K562 (cell line): ENCODE measurements at regions not wholly inside any gene's neighbourhood (a gene's known extent, or its start where the extent isn't known, plus 50 kb on each side); places are given as distances from the start of the nearest gene placed in this dataset.

ENCODE experiments used
- ATAC-seq: fragments of 200-7000 bp; cut with Tn5 transposase; 3 replicates; pipeline ENCODE4 v1.9.1; 2020; ENCODE audit warnings: moderate library complexity
- BruUV-seq: library from RNA; stranded (reverse); fragments of 400-500 nt; replicated peaks from 2 replicates; lab custom pipeline; 2021; lab: Mats Ljungman, UMichigan
- CTCF ChIA-PET: fragments of 300-600 bp; formaldehyde crosslinking; extraction: SDS; loops from one replicate; lab custom pipeline; 2021; ENCODE audit warnings: low intra/inter-chr PET ratio; lab: Yijun Ruan, JAX
- POLR2A ChIA-PET: fragments of 300-600, 350-650 bp; sonication (Branson Sonifier 250); formaldehyde crosslinking; extraction: SDS; loops from one replicate; lab custom pipeline; 2021; ENCODE audit warnings: antibody characterized with exemption, inconsistent platforms; lab: Yijun Ruan, JAX
- DNase-seq, 4 experiments: peaks; one replicate each; pipeline versions ENCODE4 v3.0.0 to v3.0.0-alpha.2; 2011 to 2018; ENCODE audit warnings: low spot score in 3 of 4, mixed read lengths in 3 of 4; ENCODE audit errors: extremely low read depth in 1 of 4
- FAIRE-seq: peaks from 2 replicates; lab custom pipeline; 2011; peaks lifted over from hg19 to GRCh38; lab: Jason Lieb, UNC
- H2AFZ ChIP-seq: 2 replicates; pipeline ENCODE4 v1.6.0; 2011; ENCODE audit warnings: low read depth, low read length, control low read depth, inconsistent platforms
- H3K27ac ChIP-seq: fragments of 200-600 bp; 3 replicates; pipeline ENCODE4 v1.8.0; 2011; ENCODE audit warnings: low read depth, mild to moderate bottlenecking, control low read depth, inconsistent platforms, low read length, moderate library complexity, mixed read lengths; ENCODE audit errors: extremely low read depth
- H3K27me3 ChIP-seq, 2 experiments: fragments of 300-600 bp in 1 of 2; 2 replicates in 1 of 2; 3 replicates in 1 of 2; pipeline versions ENCODE4 v1.6.0 to v1.8.0; 2011; ENCODE audit warnings: inconsistent platforms in 2 of 2, low read length in 2 of 2, mild to moderate bottlenecking in 1 of 2, mixed read lengths in 1 of 2, moderate library complexity in 1 of 2; ENCODE audit not compliant: control insufficient read depth in 2 of 2, insufficient read depth in 2 of 2
- H3K36me3 ChIP-seq: fragments of 300-600 bp; 3 replicates; pipeline ENCODE4 v1.8.0; 2011; ENCODE audit warnings: mild to moderate bottlenecking, low read length, inconsistent platforms; ENCODE audit not compliant: control insufficient read depth, insufficient read depth
- H3K4me1 ChIP-seq, 2 experiments: fragments of 200-600 bp in 1 of 2; replicated peaks in 1 of 2; 2 replicates in 1 of 2; 3 replicates in 1 of 2; pipeline versions ENCODE4 v1.5.1 to v1.8.0; 2011; ENCODE audit warnings: inconsistent platforms in 2 of 2, low read length in 2 of 2, mild to moderate bottlenecking in 1 of 2, mixed read lengths in 1 of 2, moderate library complexity in 1 of 2; ENCODE audit not compliant: control insufficient read depth in 2 of 2, insufficient read depth in 2 of 2
- H3K4me2 ChIP-seq: 2 replicates; pipeline ENCODE4 v1.6.1; 2011; ENCODE audit warnings: low read length, control low read depth, inconsistent platforms, mixed read lengths; ENCODE audit not compliant: insufficient read depth
- H3K4me3 ChIP-seq: fragments of 200-600 bp; sonication (generic), shearing (Covaris generic); 2 replicates; pipeline ENCODE4 v1.5.1; 2016; ENCODE audit warnings: control low read depth, inconsistent platforms
- H3K79me2 ChIP-seq: fragments of 200-600 bp; 3 replicates; pipeline ENCODE4 v1.8.0; 2011; ENCODE audit warnings: low read length, inconsistent platforms; ENCODE audit not compliant: control insufficient read depth, insufficient read depth
- H3K9ac ChIP-seq, 2 experiments: 2 replicates each; pipeline versions ENCODE4 v1.6.0 to v1.6.1; 2011; ENCODE audit warnings: low read depth in 2 of 2, low read length in 2 of 2, control low read depth in 1 of 2, inconsistent platforms in 1 of 2, mild to moderate bottlenecking in 1 of 2, mixed read lengths in 1 of 2; ENCODE audit not compliant: insufficient read depth in 1 of 2
- H3K9me1 ChIP-seq: one replicate; pipeline ENCODE4 v1.6.0; 2011; ENCODE audit warnings: inconsistent platforms, mild to moderate bottlenecking, low read length, moderate library complexity; ENCODE audit not compliant: control insufficient read depth, insufficient read depth
- H3K9me3 ChIP-seq: replicated peaks from 2 replicates; pipeline ENCODE4 v1.5.1; 2011; ENCODE audit warnings: low read depth, low read length, inconsistent platforms; ENCODE audit not compliant: control insufficient read depth, insufficient read depth
- H4K20me1 ChIP-seq: replicated peaks from 2 replicates; pipeline ENCODE4 v1.6.1; 2011; ENCODE audit warnings: low read length, inconsistent platforms, mixed read lengths; ENCODE audit not compliant: control insufficient read depth, insufficient read depth
- E4F1 ChIP-seq: fragments of 250-450 bp; sonication (Bioruptor Pico); IDR thresholded peaks from 2 replicates; pipeline ENCODE4 v1.5.0; 2021; ENCODE audit warnings: mild to moderate bottlenecking, borderline replicate concordance
- FOXJ2 ChIP-seq: fragments of 200-800 bp; sonication (Bioruptor generic); IDR thresholded peaks from 2 replicates; pipeline ENCODE4 v1.6.1; 2016; ENCODE audit warnings: missing genetic modification characterization, missing compliant biosample characterization
- MAFF ChIP-seq: IDR thresholded peaks from 2 replicates; pipeline ENCODE4 v1.6.1; 2012; ENCODE audit warnings: low read length, improper control_type of control experiment
- MAFK ChIP-seq: IDR thresholded peaks from 2 replicates; pipeline ENCODE4 v1.6.1; 2011; ENCODE audit warnings: low read length, improper control_type of control experiment
- SIN3B ChIP-seq: fragments of 450-650 bp; IDR thresholded peaks from 2 replicates; pipeline ENCODE4 v1.6.1; 2017; ENCODE audit warnings: low read depth, mild to moderate bottlenecking, moderate library complexity
- ZBTB40 ChIP-seq, 2 experiments: fragments of 450-650 bp in 1 of 2; sonication (generic) in 1 of 2; formaldehyde crosslinking in 1 of 2; IDR thresholded peaks; 2 replicates each; pipeline versions ENCODE4 v1.7.1 to v1.9.0; 2016 to 2022; ENCODE audit warnings: inconsistent platforms in 1 of 2, mild to moderate bottlenecking in 1 of 2, missing genetic modification reagents in 1 of 2
- ZNF24 ChIP-seq: fragments of 450-650 bp; IDR thresholded peaks from 2 replicates; pipeline ENCODE4 v1.6.1; 2016
- ZNF316 ChIP-seq: fragments of 450-650 bp; IDR thresholded peaks from 2 replicates; pipeline ENCODE4 v1.6.1; 2016
- WGBS: fragments of 100-300 bp; shearing (Covaris generic); methylation state at CpG from one replicate; pipeline ENCODE4 v1.1.6; 2016; ENCODE audit warnings: low coverage, mixed read lengths; ENCODE audit not compliant: insufficient coverage; ENCODE audit errors: missing lambda C conversion rate; 5-methylcytosine and 5-hydroxymethylcytosine counted together
- in situ Hi-C: fragments of 300-500 bp; cut with MboI; formaldehyde crosslinking; loops from 4 replicates; pipeline ENCODE4 v1.15.0; 2018; ENCODE audit warnings: inconsistent platforms, mixed read lengths
- intact Hi-C: fragments of 100-400 bp; cut with micrococcal nuclease; formaldehyde crosslinking; loops from 2 replicates; pipeline ENCODE4 v1.14.2; 2022

GRCh38 chr11:81394311-81394710 lies 1339.4 kb downstream of the FAM181B start:
- no TSS peak for BruUV-seq
- H4K20me1 ChIP-seq, result no peaks in the 10 kb centered on the region
- FAIRE-seq (no peak), ATAC-seq (no peak), DNase-seq (no peak)
- intact Hi-C loops (no loop called here), in situ Hi-C loops (no loop called here)
- H3K9me3 ChIP-seq, result peaks cover 2% of the 10 kb centered on the region; the same call in 1 of the 2 replicates
- H3K4me3 ChIP-seq, result no peak overlapping the region
- no peak overlapping the region for H3K27ac ChIP-seq
- POLR2A ChIA-PET, result no interaction called here
- H2AFZ ChIP-seq, result no peak overlapping the region
- no peaks in the 10 kb centered on the region for H3K9me1 ChIP-seq
- no peaks in the 10 kb centered on the region for H3K4me1 ChIP-seq
- CTCF ChIA-PET, result no interaction called here
- no peak overlapping the region for H3K4me2 ChIP-seq
- no peaks in the 10 kb centered on the region for H3K27me3 ChIP-seq
- no peaks in the 10 kb centered on the region for H3K36me3 ChIP-seq
- TF ChIP-seq FOXJ2 (tag) (no peak), ZBTB40 (IDR thresholded peaks at IDR 0.05) (no peak), ZBTB40 (CRISPR knock-in tag; IDR thresholded peaks at IDR 0.05) (no peak), ZNF316 (peak; percentile 38; the same call in 1 of the 2 replicates), SIN3B (no peak), ZNF24 (no peak), MAFK (peak; percentile 20; the same call in 1 of the 2 replicates), MAFF (0 out of 2 replicates have a peak, but pooled peaks have one; percentile 13), E4F1 (CRISPR knock-in tag) (no peak)
- WGBS, result 0% methylated on average over 2 of the region's 2 CpGs
- no peak overlapping the region for H3K9ac ChIP-seq
- H3K79me2 ChIP-seq, result no peaks in the 10 kb centered on the region
